ENCODE measurements at regions not wholly inside any gene's neighbourhood (a gene's known extent, or its start where the extent isn't known, plus 50 kb on each side); places are given as distances from the start of the nearest gene placed in this dataset.
A peak's percentile ranks its signal among the peaks of the same experiment; 100 is the strongest.

GRCh38 chr9:134236935-134237629, 72.7 kb upstream of the RNU6ATAC start:
- Histone ChIP-seq H3K9me3 (no peaks in the 10 kb centered on the region), H3K36me3 (no peaks in the 10 kb centered on the region), H3K4me3 (no peak overlapping the region), H3K27me3 (peaks cover 0 to 5% (median 0%) of the 10 kb centered on the region in 4 donors), H3K4me1 (peaks cover 0 to 8% (median 4%) of the 10 kb centered on the region in 4 donors), H3K27ac (no peak overlapping the region)
- WGBS, 2 donors, result 86 to 87% methylated on average over 5 to 12 of the region's 13 CpGs
- DNase-seq (peak in 1 of 2 donors; percentile 54), ATAC-seq (ENCODE audit: low FRiP score in 2 of 2) (no peak)
- no peak for TF ChIP-seq POLR2A (IDR thresholded peaks at IDR 0.05)
- no peak for TF ChIP-seq CTCF (IDR thresholded peaks at IDR 0.05)
- no peak for TF ChIP-seq POLR2AphosphoS5 (IDR thresholded peaks at IDR 0.05)
- no peak for TF ChIP-seq EP300 (IDR thresholded peaks at IDR 0.05)

- Histone ChIP-seq H3K27ac (no peak overlapping the region), H3K36me3 (no peaks in the 10 kb centered on the region), H3K4me3 (no peak overlapping the region), H3K4me1 (peaks cover 0 to 8% (median 4%) of the 10 kb centered on the region in 4 donors), H3K27me3 (peaks cover 0 to 5% (median 0%) of the 10 kb centered on the region in 4 donors), H3K9me3 (no peaks in the 10 kb centered on the region)
- ATAC-seq (ENCODE audit: low FRiP score in 2 of 2) (no peak), DNase-seq (peak in 1 of 2 donors; percentile 59)
- TF ChIP-seq POLR2AphosphoS5 (IDR thresholded peaks at IDR 0.05) (no peak), EP300 (IDR thresholded peaks at IDR 0.05) (no peak), CTCF (IDR thresholded peaks at IDR 0.05) (no peak), POLR2A (IDR thresholded peaks at IDR 0.05) (no peak)
- WGBS, 2 donors, result 90% methylated on average over 2 to 16 of the region's 17 CpGs
Measured at GRCh38 chr9:134237630-134238265, 73.4 kb upstream of the RNU6ATAC start.

- no peak overlapping the region for H3K27ac ChIP-seq
- peaks cover 0 to 11% (median 4%) of the 10 kb centered on the region in 4 donors for H3K4me1 ChIP-seq
- H3K27me3 ChIP-seq, result peaks cover 0 to 5% (median 0%) of the 10 kb centered on the region in 4 donors
- TF ChIP-seq EP300 (IDR thresholded peaks at IDR 0.05), result no peak
- TF ChIP-seq POLR2AphosphoS5 (IDR thresholded peaks at IDR 0.05), result no peak
- no peak for TF ChIP-seq POLR2A (IDR thresholded peaks at IDR 0.05)
- no peak for TF ChIP-seq CTCF (IDR thresholded peaks at IDR 0.05)
- no peaks in the 10 kb centered on the region for H3K36me3 ChIP-seq
- DNase-seq (peak in 1 of 2 donors; percentile 80), ATAC-seq (ENCODE audit: low FRiP score in 2 of 2) (no peak)
- 82 to 91% methylated on average over 11 to 26 of the region's 29 CpGs for WGBS, 2 donors
- H3K9me3 ChIP-seq, result no peaks in the 10 kb centered on the region
- H3K4me3 ChIP-seq, result no peak overlapping the region
Measured at GRCh38 chr9:134239130-134239903, 75.0 kb upstream of the RNU6ATAC start.

GRCh38 chr9:134239939-134240338, 75.6 kb upstream of the RNU6ATAC start:
- H3K9me3 ChIP-seq, result no peaks in the 10 kb centered on the region
- no peak overlapping the region for H3K27ac ChIP-seq
- peaks cover 0 to 11% (median 4%) of the 10 kb centered on the region in 4 donors for H3K4me1 ChIP-seq
- ATAC-seq (ENCODE audit: low FRiP score in 2 of 2) (no peak), DNase-seq (no peak)
- WGBS, 2 donors, result 78 to 91% methylated on average over 4 to 7 of the region's 7 CpGs
- TF ChIP-seq POLR2AphosphoS5 (IDR thresholded peaks at IDR 0.05) (no peak), POLR2A (IDR thresholded peaks at IDR 0.05) (no peak), EP300 (IDR thresholded peaks at IDR 0.05) (no peak), CTCF (IDR thresholded peaks at IDR 0.05) (no peak)
- no peaks in the 10 kb centered on the region for H3K36me3 ChIP-seq
- H3K4me3 ChIP-seq, result no peak overlapping the region
- H3K27me3 ChIP-seq, result peaks cover 0 to 5% (median 0%) of the 10 kb centered on the region in 4 donors
